ENCODE measurements at regions not wholly inside any gene's neighbourhood (a gene's known extent, or its start where the extent isn't known, plus 50 kb on each side); places are given as distances from the start of the nearest gene placed in this dataset.

DNA sequence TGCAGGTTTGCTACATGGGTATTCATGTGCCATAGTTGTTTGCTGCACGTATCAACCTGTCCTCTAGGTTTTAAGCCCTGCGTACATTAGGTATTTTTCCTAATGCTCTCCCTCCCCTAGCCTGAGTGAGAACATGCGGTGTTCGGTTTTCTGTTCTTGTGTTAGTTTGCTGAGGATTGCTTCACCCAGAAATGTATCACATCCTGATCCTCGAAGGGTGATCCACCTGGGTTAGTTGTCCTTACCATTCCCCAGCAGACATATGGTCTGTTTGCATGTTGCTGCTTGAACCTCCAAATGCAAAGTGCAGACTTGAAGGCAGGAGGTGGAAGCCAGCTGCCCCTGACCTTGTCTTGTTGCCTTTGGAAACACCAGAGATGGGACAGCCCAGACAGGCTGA is 161.5 kb upstream of the WDR1 start:
- Mint-ChIP-seq H3K27me3 (ENCODE audit: low read depth) (no peaks in the 10 kb centered on the region), H3K4me3 (no peak overlapping the region), H3K36me3 (ENCODE audit: insufficient read depth) (no peaks in the 10 kb centered on the region), H3K4me1 (ENCODE audit: low read depth) (no peaks in the 10 kb centered on the region), H3K9me3 (no peaks in the 10 kb centered on the region)
- DNase-seq (no peak), ATAC-seq (no peak)

DNA sequence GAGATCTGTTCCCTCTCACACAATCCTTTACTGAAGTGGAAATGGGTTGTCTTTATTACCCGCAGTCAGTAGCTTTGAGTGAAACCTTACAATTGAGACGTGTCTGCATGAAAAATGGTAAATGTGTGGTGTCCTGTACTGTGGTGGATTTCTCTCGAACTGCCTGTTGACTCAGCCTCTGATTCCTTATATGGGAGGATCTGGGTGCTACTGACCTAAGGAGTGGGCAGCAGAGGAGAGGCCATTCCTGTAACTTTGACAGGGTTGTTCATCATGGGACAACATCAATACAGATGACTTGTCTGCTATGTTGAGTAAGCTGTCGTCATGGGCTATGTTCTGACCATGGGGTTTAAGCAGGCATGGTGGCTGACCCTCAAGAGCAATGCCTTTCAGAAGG is 159.6 kb upstream of the WDR1 start:
- Mint-ChIP-seq H3K27me3 (ENCODE audit: low read depth) (no peaks in the 10 kb centered on the region), H3K4me3 (no peak overlapping the region), H3K36me3 (ENCODE audit: insufficient read depth) (no peaks in the 10 kb centered on the region), H3K9me3 (no peaks in the 10 kb centered on the region), H3K4me1 (ENCODE audit: low read depth) (no peaks in the 10 kb centered on the region)
- no peak for DNase-seq
- ATAC-seq, result no peak

DNA sequence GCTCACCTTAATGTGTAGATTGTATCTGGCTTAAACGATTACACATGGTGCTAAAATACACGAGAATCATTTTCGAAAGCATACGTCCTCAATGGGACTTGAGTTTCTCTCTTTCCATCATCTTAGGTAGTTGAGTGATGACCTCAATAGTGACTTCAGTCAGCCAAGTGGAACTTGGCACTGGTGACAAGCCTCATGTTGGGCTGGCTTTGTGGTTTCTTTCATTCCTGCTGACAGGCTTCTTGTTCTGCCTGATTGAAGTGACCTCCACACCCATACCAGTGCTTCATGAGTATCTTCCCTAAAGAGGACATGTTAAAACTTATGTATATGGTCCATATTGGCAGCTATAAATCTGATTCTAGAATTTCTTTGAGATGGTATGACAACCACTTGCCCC is 159.1 kb upstream of the WDR1 start:
- Mint-ChIP-seq H3K9me3 (no peaks in the 10 kb centered on the region), H3K4me3 (no peak overlapping the region), H3K27me3 (ENCODE audit: low read depth) (no peaks in the 10 kb centered on the region), H3K4me1 (ENCODE audit: low read depth) (no peaks in the 10 kb centered on the region), H3K36me3 (ENCODE audit: insufficient read depth) (no peaks in the 10 kb centered on the region)
- ATAC-seq, result no peak
- DNase-seq, result no peak

DNA sequence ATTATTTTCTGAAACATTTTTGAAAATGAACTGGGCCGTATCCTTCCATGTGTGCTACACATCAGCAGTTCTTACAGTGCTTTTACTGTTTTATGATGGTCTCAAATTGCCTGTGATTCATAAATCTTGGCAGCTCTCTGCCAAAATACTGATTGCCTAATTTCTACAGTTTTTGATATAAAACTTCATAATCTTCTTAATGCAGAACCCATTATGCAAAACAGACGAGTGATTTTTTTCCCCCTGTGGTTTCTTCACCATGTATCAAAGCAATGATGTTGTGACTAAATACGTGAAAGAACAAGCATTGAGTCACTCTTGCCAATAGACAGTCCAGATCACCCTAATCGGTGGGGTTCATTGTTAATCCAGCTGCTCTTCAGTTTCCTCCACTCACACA is 156.4 kb upstream of the WDR1 start:
- ATAC-seq (peak in 1 of 2 donors; percentile 27), DNase-seq (no peak)
- Mint-ChIP-seq H3K36me3 (ENCODE audit: insufficient read depth) (no peaks in the 10 kb centered on the region), H3K27me3 (ENCODE audit: low read depth) (no peaks in the 10 kb centered on the region), H3K4me3 (no peak overlapping the region), H3K9me3 (no peaks in the 10 kb centered on the region), H3K4me1 (ENCODE audit: low read depth) (no peaks in the 10 kb centered on the region)

DNA sequence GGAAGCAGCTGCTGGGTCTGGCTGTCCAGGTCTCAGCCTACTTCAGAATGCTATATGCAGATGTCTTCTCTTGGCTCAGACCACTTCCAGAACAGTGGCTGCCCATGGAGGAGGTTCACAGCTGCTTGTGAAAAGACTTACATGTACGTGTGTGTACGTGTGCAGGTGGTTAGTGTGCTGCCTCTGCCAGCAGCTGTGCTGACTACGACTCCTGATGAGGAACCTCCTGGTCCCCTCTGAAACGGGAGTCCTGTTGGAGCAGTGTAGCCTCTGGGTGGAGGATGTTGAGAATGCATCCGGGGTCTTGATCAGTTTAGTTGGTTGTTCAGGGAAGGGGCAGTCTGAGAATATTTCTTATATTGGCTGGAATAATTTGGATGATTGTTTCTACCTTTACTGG is 155.9 kb upstream of the WDR1 start:
- ATAC-seq (no peak), DNase-seq (no peak)
- Mint-ChIP-seq H3K36me3 (ENCODE audit: insufficient read depth) (no peaks in the 10 kb centered on the region), H3K9me3 (no peaks in the 10 kb centered on the region), H3K4me3 (no peak overlapping the region), H3K4me1 (ENCODE audit: low read depth) (no peaks in the 10 kb centered on the region), H3K27me3 (ENCODE audit: low read depth) (no peaks in the 10 kb centered on the region)

DNA sequence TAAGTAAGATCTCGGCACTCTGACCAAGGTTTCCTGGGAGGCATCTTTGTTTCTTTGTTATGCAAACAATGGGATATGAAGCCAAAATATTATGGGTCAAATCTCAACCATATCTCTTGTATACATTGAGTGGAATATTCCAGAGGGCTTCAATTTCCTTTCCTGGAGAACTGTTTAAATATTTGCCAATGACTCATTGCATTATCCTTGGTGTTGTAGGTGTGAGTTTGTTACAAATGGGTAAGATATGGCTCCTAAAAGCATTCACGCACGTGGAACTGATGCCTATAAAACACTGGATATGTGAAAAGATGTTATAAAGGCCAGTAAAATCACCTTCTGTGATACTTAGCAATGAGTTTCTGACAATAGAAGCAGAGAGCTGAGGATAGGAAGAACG is 150.5 kb upstream of the WDR1 start:
- DNase-seq, result no peak
- no peaks in the 10 kb centered on the region for H3K9me3 Mint-ChIP-seq
- H3K4me1 Mint-ChIP-seq (ENCODE audit: low read depth), result no peaks in the 10 kb centered on the region
- no peak for ATAC-seq
- no peaks in the 10 kb centered on the region for H3K36me3 Mint-ChIP-seq (ENCODE audit: insufficient read depth)
- no peaks in the 10 kb centered on the region for H3K27me3 Mint-ChIP-seq (ENCODE audit: low read depth)
- H3K4me3 Mint-ChIP-seq, result no peak overlapping the region

DNA sequence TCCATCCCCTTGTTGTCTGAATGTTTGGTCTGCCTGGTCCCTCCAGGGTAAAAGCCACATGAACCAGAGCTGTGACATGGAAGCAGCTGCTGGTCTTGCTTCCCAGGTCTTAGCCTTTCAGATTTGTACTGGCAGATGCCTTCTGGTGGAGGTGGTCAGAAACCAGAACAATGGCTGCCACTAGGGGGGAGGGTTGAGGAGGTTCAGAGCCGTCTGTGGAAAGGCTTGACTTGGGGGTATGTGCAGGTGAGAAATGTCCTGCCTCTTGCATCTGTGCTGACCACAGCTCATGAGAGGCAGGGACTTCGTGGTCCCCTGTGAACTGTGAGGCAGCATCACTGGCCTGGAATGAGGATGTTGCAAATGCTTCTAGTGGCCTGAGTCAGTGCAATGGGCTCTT is 144.2 kb upstream of the WDR1 start:
- peaks cover 4% of the 10 kb centered on the region for H3K27me3 Mint-ChIP-seq (ENCODE audit: low read depth)
- H3K4me3 Mint-ChIP-seq, result no peak overlapping the region
- no peaks in the 10 kb centered on the region for H3K4me1 Mint-ChIP-seq (ENCODE audit: low read depth)
- H3K9me3 Mint-ChIP-seq, result no peaks in the 10 kb centered on the region
- no peak for DNase-seq
- no peaks in the 10 kb centered on the region for H3K36me3 Mint-ChIP-seq (ENCODE audit: insufficient read depth)
- ATAC-seq, result no peak

DNA sequence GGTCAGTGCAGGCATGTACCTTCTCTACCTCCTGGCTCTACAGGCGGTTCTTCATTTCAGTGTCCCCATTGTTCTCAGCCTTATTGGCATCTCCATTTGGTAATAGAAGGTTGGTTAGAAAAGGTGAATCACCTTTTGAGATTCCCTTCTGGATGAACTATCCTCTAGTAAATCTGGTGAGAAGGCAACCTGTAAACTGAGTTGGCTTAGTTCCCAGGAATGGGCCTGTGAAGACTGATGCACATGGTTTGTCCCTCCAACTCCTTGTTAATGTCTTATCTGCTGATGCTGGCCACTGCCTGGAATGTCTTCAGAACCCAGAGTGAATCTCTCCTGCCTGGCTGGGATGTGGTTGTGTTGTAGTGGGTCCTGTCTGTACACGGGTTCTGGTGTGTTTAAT is 143.4 kb upstream of the WDR1 start:
- ATAC-seq, result no peak
- H3K4me3 Mint-ChIP-seq, result no peak overlapping the region
- no peaks in the 10 kb centered on the region for H3K9me3 Mint-ChIP-seq
- H3K36me3 Mint-ChIP-seq (ENCODE audit: insufficient read depth), result no peaks in the 10 kb centered on the region
- DNase-seq, result no peak
- H3K27me3 Mint-ChIP-seq (ENCODE audit: low read depth), result peaks cover 7% of the 10 kb centered on the region
- H3K4me1 Mint-ChIP-seq (ENCODE audit: low read depth), result no peaks in the 10 kb centered on the region

DNA sequence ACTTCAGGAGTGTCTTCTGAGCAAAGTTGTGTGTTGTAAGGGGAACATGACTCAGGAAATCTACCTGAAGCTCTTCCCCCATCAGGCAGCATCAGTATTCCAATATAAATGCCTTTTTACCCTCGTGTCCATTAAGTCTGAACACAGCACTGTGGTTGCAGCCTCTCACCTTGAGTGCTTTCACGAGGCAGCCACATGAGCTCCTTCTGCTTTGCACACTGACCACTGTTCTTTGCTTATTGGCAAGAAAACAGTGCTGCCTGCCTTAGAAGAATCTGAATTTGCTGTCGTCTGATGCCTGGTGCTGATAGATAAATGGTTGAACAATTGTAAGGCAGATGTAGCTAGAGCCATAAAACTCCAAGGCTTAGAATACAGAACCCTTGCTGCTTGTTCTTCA is 139.6 kb upstream of the WDR1 start:
- no peak for ATAC-seq
- H3K36me3 Mint-ChIP-seq (ENCODE audit: insufficient read depth), result no peaks in the 10 kb centered on the region

DNA sequence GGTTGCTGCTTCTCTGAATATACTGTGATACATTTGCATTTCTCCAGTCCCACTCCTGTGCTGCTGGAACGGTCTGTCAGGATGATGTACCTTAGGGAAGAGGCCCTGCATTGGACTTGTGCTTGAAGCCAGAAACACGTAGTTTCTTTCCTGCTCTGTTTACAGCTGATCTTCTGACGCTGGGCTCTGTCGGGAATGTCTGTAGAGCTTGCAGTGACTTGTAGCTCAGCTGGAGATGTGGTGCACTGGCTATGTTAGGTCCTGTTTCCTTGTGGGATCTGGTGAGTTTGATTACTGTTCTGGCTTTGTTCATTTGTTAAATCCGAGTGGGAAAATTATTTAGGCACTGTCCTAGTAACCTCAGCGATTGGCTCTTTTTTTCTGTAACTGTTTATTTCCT is 137.2 kb upstream of the WDR1 start:
- Mint-ChIP-seq H3K27me3 (ENCODE audit: low read depth) (peaks cover 9% of the 10 kb centered on the region), H3K4me3 (no peak overlapping the region), H3K9me3 (no peaks in the 10 kb centered on the region), H3K4me1 (ENCODE audit: low read depth) (no peaks in the 10 kb centered on the region), H3K36me3 (ENCODE audit: insufficient read depth) (no peaks in the 10 kb centered on the region)
- ATAC-seq (no peak), DNase-seq (no peak)

More for the DNA sequence above, 139.6 kb upstream of the WDR1 start:
- H3K4me1 Mint-ChIP-seq (ENCODE audit: low read depth), result no peaks in the 10 kb centered on the region
- no peaks in the 10 kb centered on the region for H3K9me3 Mint-ChIP-seq
- H3K4me3 Mint-ChIP-seq, result no peak overlapping the region
- no peak for DNase-seq
- H3K27me3 Mint-ChIP-seq (ENCODE audit: low read depth), result peaks cover 10% of the 10 kb centered on the region

DNA sequence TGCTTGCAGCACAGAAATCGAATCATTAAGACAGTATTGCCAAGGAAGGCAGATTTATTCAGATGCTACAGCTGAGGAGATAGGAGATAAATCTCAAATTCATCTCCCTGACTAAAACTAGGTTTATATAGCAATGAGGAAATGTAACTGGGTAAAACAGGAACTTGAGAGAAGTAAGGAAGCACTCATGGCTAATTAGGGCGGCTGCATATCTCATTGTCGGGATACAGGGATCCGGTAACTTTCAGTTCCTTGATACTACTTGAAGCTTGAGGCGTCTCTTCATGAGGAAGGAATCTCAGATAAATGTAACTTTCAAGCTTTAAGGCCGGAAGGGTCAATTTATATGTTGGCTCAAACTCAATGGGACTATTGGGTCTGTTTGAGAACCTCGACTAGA is 129.2 kb upstream of the WDR1 start:
- Mint-ChIP-seq H3K4me3 (no peak overlapping the region), H3K27me3 (ENCODE audit: low read depth) (peaks cover 10% of the 10 kb centered on the region), H3K9me3 (no peaks in the 10 kb centered on the region), H3K4me1 (ENCODE audit: low read depth) (no peaks in the 10 kb centered on the region), H3K36me3 (ENCODE audit: insufficient read depth) (no peaks in the 10 kb centered on the region)
- DNase-seq (no peak), ATAC-seq (no peak)

DNA sequence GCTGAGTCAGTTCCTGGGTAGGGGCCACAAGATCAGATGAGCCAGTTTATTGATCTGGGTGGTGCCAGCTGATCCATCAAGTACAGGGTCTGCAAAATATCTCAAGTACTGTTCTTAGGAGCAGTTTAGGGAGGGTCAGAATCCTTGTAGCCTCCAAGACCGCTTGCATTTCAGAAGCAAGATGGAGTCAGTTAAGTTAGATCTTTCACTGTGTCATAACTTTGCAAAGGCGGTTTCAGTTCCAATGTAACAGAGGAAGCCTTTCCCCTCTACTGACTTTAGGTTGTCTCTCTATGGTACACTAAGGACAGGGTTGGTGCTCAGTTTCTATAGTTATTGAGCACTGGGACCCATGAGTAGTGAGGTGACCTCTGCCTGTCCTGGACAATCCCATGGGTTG is 127.3 kb upstream of the WDR1 start:
- Mint-ChIP-seq H3K4me3 (no peak overlapping the region), H3K36me3 (ENCODE audit: insufficient read depth) (no peaks in the 10 kb centered on the region), H3K27me3 (ENCODE audit: low read depth) (peaks cover 6% of the 10 kb centered on the region), H3K9me3 (no peaks in the 10 kb centered on the region), H3K4me1 (ENCODE audit: low read depth) (no peaks in the 10 kb centered on the region)
- ATAC-seq (no peak), DNase-seq (no peak)

DNA sequence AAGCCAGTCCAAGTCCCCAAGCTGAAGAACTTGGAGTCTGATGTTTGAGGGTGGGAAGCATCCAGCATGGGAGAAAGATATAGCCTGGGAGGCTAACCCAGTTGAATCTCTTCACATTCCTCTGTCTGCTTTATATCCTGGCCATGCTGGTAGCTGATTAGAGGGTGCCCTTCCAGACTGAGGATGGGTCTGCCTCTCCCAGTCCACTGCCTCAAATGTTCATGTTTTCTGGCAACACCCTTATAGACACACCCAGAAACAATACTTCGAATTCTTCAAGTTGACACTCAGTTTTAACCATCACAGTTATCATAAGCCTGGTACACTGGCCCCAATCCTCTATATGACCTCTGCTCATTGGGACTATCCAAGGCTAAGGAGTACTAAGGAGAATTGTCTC is 124.1 kb upstream of the WDR1 start:
- ATAC-seq (no peak), DNase-seq (no peak)
- no peaks in the 10 kb centered on the region for H3K27me3 Mint-ChIP-seq (ENCODE audit: low read depth)
- H3K4me1 Mint-ChIP-seq (ENCODE audit: low read depth), result no peaks in the 10 kb centered on the region
- no peaks in the 10 kb centered on the region for H3K9me3 Mint-ChIP-seq
- no peaks in the 10 kb centered on the region for H3K36me3 Mint-ChIP-seq (ENCODE audit: insufficient read depth)
- H3K4me3 Mint-ChIP-seq, result no peak overlapping the region

DNA sequence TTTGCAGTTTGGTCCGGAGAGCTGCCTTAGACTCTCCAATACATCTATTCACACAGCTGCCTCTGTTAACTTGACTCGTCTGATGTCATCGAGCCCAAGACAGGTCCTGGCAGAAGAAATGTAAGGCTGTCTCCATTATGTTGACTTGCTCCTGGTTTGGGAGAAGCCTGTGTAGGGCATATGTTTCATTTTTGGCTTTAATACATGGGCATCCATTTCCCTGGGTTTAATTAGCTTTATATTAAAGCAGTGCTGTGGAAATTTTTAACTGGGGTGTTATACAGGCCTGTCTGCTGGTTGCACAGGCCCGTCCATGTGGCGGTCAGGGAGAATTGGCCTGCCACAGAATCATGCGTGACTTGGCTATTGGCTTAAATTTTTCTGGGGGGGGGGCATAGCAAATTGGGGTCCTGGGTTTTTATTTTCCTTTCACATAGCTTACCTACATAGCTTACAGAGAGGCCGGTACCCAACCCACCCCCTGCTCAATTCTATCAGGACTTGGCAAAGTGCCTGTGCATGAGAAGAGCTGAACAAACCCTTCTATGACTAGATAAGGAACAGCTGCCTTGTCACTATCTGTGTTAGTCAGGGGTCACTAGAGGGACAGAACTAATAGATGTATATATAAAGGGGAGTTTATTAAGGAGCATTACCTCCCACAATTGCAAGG is 123.5 kb upstream of the WDR1 start:
- H3K4me3 Mint-ChIP-seq, result no peak overlapping the region
- no peaks in the 10 kb centered on the region for H3K27me3 Mint-ChIP-seq (ENCODE audit: low read depth)
- DNase-seq, result no peak
- H3K4me1 Mint-ChIP-seq (ENCODE audit: low read depth), result no peaks in the 10 kb centered on the region
- no peaks in the 10 kb centered on the region for H3K9me3 Mint-ChIP-seq
- no peak for ATAC-seq
- H3K36me3 Mint-ChIP-seq (ENCODE audit: insufficient read depth), result no peaks in the 10 kb centered on the region

DNA sequence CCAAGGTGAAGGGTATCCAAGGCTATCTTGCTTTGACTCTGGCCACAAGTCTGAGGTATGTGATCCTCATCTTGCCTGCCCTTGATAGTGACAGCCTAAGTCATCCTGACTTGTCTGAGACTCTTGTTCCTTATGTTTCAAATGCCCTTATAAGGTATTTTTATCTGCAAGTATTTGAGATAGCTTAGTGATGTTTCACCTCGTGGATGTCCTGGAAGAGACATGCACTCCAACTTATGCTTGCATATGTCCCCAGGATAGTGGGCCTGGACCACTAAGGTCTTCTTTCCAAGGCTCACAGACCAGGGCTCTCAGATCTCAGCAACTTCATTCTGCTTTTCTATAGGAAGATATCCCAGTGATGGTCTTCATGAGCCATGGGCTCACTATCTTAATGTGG is 120.5 kb upstream of the WDR1 start:
- Mint-ChIP-seq H3K9me3 (no peaks in the 10 kb centered on the region), H3K4me1 (ENCODE audit: low read depth) (no peaks in the 10 kb centered on the region), H3K27me3 (ENCODE audit: low read depth) (no peaks in the 10 kb centered on the region), H3K36me3 (ENCODE audit: insufficient read depth) (no peaks in the 10 kb centered on the region), H3K4me3 (no peak overlapping the region)
- DNase-seq (no peak), ATAC-seq (no peak)

DNA sequence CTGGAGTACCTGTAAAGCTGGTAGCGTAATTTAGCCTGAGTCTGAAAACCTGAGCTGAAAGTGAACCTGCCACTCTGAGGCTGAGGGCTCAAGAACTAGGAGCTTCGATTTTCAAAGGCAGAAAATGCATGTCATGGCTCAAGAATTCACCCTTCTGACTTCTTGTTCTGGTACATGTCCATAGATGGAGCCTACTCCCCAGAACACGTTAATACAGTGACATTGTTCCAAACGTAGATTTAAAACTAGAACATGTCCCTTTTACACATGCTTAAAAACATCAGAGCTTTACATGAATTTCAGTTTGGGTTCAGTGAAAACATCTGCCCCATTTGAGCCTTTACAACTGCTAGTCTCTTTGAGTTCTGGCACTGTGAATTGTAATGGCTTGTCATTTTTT is 115.5 kb upstream of the WDR1 start:
- DNase-seq, result no peak
- Mint-ChIP-seq H3K4me1 (ENCODE audit: low read depth) (no peaks in the 10 kb centered on the region), H3K9me3 (no peaks in the 10 kb centered on the region), H3K4me3 (no peak overlapping the region), H3K27me3 (ENCODE audit: low read depth) (no peaks in the 10 kb centered on the region), H3K36me3 (ENCODE audit: insufficient read depth) (no peaks in the 10 kb centered on the region)
- ATAC-seq, result no peak

All from activated T-cell treated with anti-CD3 and anti-CD28 coated beads, Interleukin-2, amount 50 U/mL, for 4 hours (primary cell).